Activated CD4-positive, alpha-beta T cell treated with anti-CD3 and anti-CD28 coated beads, Interleukin-2, Interleukin-4, amounts not matched to agents 100 ng/mL and 50 ng/mL, durations not matched to agents 16 hours and 8 hours (primary cell): ENCODE measurements at regions not wholly inside any gene's neighbourhood (a gene's known extent, or its start where the extent isn't known, plus 50 kb on each side); places are given as distances from the start of the nearest gene placed in this dataset.
A peak's percentile ranks its signal among the peaks of the same experiment; 100 is the strongest.
"Not testable (repeated sequence)": the region's sequence is repeated elsewhere in the genome, so short reads cannot be mapped to it uniquely, and the experiment has no call there.

Experiments
- DNase-seq: peaks from one replicate; pipeline ENCODE4 v3.0.0-alpha.2; 2020; ENCODE audit warnings: low spot score

- DNase-seq = not testable (repeated sequence)
Observed at GRCh38 chr5:177664737-177665136, 64.8 kb downstream of the B4GALT7 start.

- DNase-seq = not testable (repeated sequence)
Observed at GRCh38 chr5:177665172-177665571, 65.2 kb downstream of the B4GALT7 start.

- DNase-seq = not testable (repeated sequence)
Observed at GRCh38 chr5:177665960-177666359, 66.0 kb downstream of the B4GALT7 start.

- DNase-seq = not testable (repeated sequence)
Observed at GRCh38 chr5:177671035-177671754, 71.3 kb downstream of the B4GALT7 start.

- DNase-seq = peak; percentile 57
Observed at GRCh38 chr5:177671755-177672690, 72.1 kb downstream of the B4GALT7 start.
